Breast epithelium (tissue), 4 donors: ENCODE measurements at regions not wholly inside any gene's neighbourhood (a gene's known extent, or its start where the extent isn't known, plus 50 kb on each side); places are given as distances from the start of the nearest gene placed in this dataset.

Source experiments
- DNase-seq, 2 donors: peaks; one replicate each; pipeline ENCODE4 v3.0.0-alpha.2; 2019; ENCODE audit warnings: low spot score in 2 of 2
- H3K27ac ChIP-seq, 2 donors: fragments of 200-600 bp; sonication (generic) in 1 of 2; one replicate each; pipeline ENCODE4 v1.5.1; 2016 to 2019; ENCODE audit warnings: mild to moderate bottlenecking in 1 of 2
- H3K27me3 ChIP-seq, 2 donors: fragments of 200-600 bp; sonication (generic) in 1 of 2; one replicate each; pipeline versions ENCODE4 v1.5.1 to v1.6.0; 2017 to 2019; ENCODE audit warnings: control low read depth in 1 of 2, mild to moderate bottlenecking in 1 of 2
- H3K36me3 ChIP-seq: fragments of 200-600 bp; one replicate; pipeline ENCODE4 v1.5.1; 2019
- H3K4me1 ChIP-seq, 2 donors: fragments of 200-600 bp; sonication (generic); one replicate each; pipeline ENCODE4 v1.5.1; 2016 to 2019; ENCODE audit warnings: control low read depth in 1 of 2
- H3K4me3 ChIP-seq, 3 donors: fragments of 200-600 bp; sonication (generic); 1 replicate in 2 of 3; 2 replicates in 1 of 3; pipeline ENCODE4 v1.5.1; 2016 to 2019; ENCODE audit warnings: mild to moderate bottlenecking in 3 of 3, moderate library complexity in 2 of 3
- H3K9me3 ChIP-seq, 2 donors: fragments of 200-600 bp; sonication (generic) in 1 of 2; one replicate each; pipeline ENCODE4 v1.5.1; 2016 to 2019; ENCODE audit warnings: control low read depth in 1 of 2
- CTCF ChIP-seq, 3 donors: fragments of 450-650 bp; IDR thresholded peaks; one replicate each; pipeline ENCODE4 v1.5.1; 2016 to 2017; ENCODE audit warnings: antibody characterized with exemption in 3 of 3, mild to moderate bottlenecking in 3 of 3, moderate library complexity in 3 of 3
- POLR2A ChIP-seq: fragments of 450-650 bp; IDR thresholded peaks from one replicate; pipeline ENCODE4 v1.6.1; 2016; ENCODE audit warnings: antibody characterized with exemption, mild to moderate bottlenecking, moderate library complexity
- POLR2AphosphoS5 ChIP-seq, 3 donors: sonication (generic); formaldehyde crosslinking; IDR thresholded peaks; one replicate each; pipeline ENCODE4 v1.6.1; 2017; ENCODE audit warnings: antibody characterized with exemption in 3 of 3
- intact Hi-C: fragments of 100-400 bp; cut with DNase I; formaldehyde crosslinking; loops from one replicate; pipeline ENCODE4 v1.15.1; 2023; ENCODE audit warnings: low total_unique reads

DNA sequence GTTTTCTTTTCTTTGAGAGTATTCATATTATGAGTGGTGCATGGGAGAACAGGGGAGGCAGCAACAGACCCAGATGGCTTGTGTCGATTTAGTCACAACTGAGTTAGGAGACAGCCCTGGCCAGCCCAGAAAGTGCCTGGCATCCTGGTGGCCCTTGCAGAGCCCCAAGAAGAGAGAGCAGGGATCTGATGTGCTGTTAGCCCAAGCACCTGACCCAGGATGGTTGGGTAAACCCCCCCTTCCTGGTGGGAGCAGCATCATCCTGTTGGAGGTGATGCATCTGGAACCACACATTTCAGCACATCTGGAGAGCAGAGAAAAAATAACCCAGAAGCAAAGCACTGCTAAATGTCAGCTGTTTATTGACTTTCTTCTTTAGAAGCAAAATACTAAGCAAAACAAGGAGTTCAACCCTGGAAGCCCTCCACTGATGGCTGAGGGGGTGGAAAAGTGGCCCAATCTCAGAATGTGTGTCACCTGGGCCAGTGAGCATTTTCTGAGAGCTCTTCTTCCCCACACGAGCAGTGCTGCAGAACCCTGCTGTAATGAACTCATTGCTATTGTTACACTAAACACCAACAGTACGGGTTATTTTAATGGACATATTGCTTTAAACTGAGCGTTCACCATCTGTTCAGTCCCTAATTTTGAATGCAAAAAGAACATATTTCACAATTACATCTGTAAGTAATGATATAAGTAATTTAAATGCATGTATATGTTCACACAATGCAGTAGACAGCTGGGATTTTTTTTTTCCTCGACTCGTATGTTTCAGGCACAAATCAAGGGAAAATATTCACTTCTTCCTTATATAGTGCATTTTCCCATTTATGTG lies 100.6 kb upstream of the SMIM21 start:
- no peak for DNase-seq
- Histone ChIP-seq H3K27me3 (no peaks in the 10 kb centered on the region), H3K4me3 (no peak overlapping the region), H3K4me1 (no peaks in the 10 kb centered on the region), H3K9me3 (no peaks in the 10 kb centered on the region), H3K27ac (no peak overlapping the region), H3K36me3 (no peaks in the 10 kb centered on the region)
- TF ChIP-seq POLR2A (no peak), POLR2AphosphoS5 (IDR thresholded peaks at IDR 0.05) (no peak), CTCF (IDR thresholded peaks at IDR 0.05) (no peak)
- intact Hi-C loops, result no loop called here

DNA sequence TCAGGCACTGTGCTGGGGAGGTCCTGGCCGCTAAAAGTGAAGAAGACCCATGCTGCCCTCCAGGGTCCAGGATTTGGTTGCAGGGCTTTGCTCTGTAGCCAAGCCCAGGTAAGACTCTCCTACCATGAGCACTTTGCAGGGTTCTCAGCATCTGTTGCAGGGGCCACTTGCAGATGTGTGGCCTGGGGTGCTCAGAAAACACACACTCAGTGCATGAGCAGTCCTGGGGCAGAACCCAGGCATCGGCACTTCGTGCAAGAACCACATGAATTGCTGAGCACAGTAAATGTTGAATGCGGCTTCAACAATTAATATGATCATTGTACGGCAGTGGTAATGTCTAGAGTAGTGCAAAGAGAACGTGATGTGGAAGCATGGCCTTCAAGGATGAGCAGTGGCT lies 98.5 kb upstream of the SMIM21 start:
- no peak for TF ChIP-seq CTCF (IDR thresholded peaks at IDR 0.05)
- H3K4me3 ChIP-seq, result no peak overlapping the region
- H3K9me3 ChIP-seq, result no peaks in the 10 kb centered on the region
- no peaks in the 10 kb centered on the region for H3K4me1 ChIP-seq
- no peaks in the 10 kb centered on the region for H3K36me3 ChIP-seq
- no peak for DNase-seq
- H3K27me3 ChIP-seq, result no peaks in the 10 kb centered on the region
- intact Hi-C loops, result no loop called here
- no peak overlapping the region for H3K27ac ChIP-seq

GRCh38 chr18:75525331-75525730 lies 97.8 kb upstream of the SMIM21 start:
- no peak for DNase-seq

GRCh38 chr18:75524841-75525240 lies 97.3 kb upstream of the SMIM21 start:
- intact Hi-C loops, result no loop called here
- TF ChIP-seq POLR2AphosphoS5 (IDR thresholded peaks at IDR 0.05), result no peak
- no peak for TF ChIP-seq POLR2A
- TF ChIP-seq CTCF (IDR thresholded peaks at IDR 0.05), result no peak
- H3K4me3 ChIP-seq, result no peak overlapping the region
- H3K36me3 ChIP-seq, result no peaks in the 10 kb centered on the region
- no peaks in the 10 kb centered on the region for H3K4me1 ChIP-seq
- H3K9me3 ChIP-seq, result no peaks in the 10 kb centered on the region
- no peak for DNase-seq
- no peak overlapping the region for H3K27ac ChIP-seq
- no peaks in the 10 kb centered on the region for H3K27me3 ChIP-seq

More at GRCh38 chr18:75525331-75525730, 97.8 kb upstream of the SMIM21 start:
- Histone ChIP-seq H3K36me3 (no peaks in the 10 kb centered on the region), H3K27me3 (no peaks in the 10 kb centered on the region), H3K27ac (no peak overlapping the region), H3K4me1 (no peaks in the 10 kb centered on the region), H3K9me3 (no peaks in the 10 kb centered on the region), H3K4me3 (no peak overlapping the region)
- intact Hi-C loops, result no loop called here
- TF ChIP-seq POLR2A (no peak), CTCF (IDR thresholded peaks at IDR 0.05) (no peak), POLR2AphosphoS5 (IDR thresholded peaks at IDR 0.05) (no peak)

- H3K36me3 ChIP-seq, result no peaks in the 10 kb centered on the region
- intact Hi-C loops, result no loop called here
- no peak for DNase-seq
- H3K27me3 ChIP-seq, result no peaks in the 10 kb centered on the region
- no peak overlapping the region for H3K27ac ChIP-seq
- H3K4me1 ChIP-seq, result no peaks in the 10 kb centered on the region
- H3K4me3 ChIP-seq, result no peak overlapping the region
- H3K9me3 ChIP-seq, result no peaks in the 10 kb centered on the region
- no peak for TF ChIP-seq POLR2A
- TF ChIP-seq POLR2AphosphoS5 (IDR thresholded peaks at IDR 0.05), result no peak
- TF ChIP-seq CTCF (IDR thresholded peaks at IDR 0.05), result no peak
These were observed 96.7 kb upstream of the SMIM21 start for GRCh38 chr18:75524181-75524580.
